ENCODE measurements at regions not wholly inside any gene's neighbourhood (a gene's known extent, or its start where the extent isn't known, plus 50 kb on each side); places are given as distances from the start of the nearest gene placed in this dataset.
A peak's percentile ranks its signal among the peaks of the same experiment; 100 is the strongest.

GRCh38 chr16:13863075-13863765, 56.7 kb upstream of the ERCC4 start:
- Histone ChIP-seq H2AFZ (ENCODE audit: control insufficient read depth, low read depth, low read length) (no peak overlapping the region), H4K20me1 (ENCODE audit: control insufficient read depth, insufficient read depth) (no peaks in the 10 kb centered on the region), H3K27ac (ENCODE audit: control insufficient read depth, insufficient read depth) (no peak overlapping the region), H3K79me2 (ENCODE audit: control insufficient read depth, insufficient read depth, low read length) (no peaks in the 10 kb centered on the region), H3K4me1 (ENCODE audit: control insufficient read depth, insufficient read depth, low read length) (no peaks in the 10 kb centered on the region), H3K4me3 (no peak overlapping the region), H3K27me3 (replicated peaks in 1 of 2; ENCODE audit: control insufficient read depth in 2 of 2, insufficient read depth in 2 of 2, low read length in 1 of 2) (no peaks in the 10 kb centered on the region), H3K9ac (ENCODE audit: control insufficient read depth, insufficient read depth, low read length) (no peak overlapping the region), H3K4me2 (ENCODE audit: control insufficient read depth, insufficient read depth) (peak overlapping the region; percentile 30; the same call in 1 of the 2 replicates), H3K36me3 (ENCODE audit: control insufficient read depth in 2 of 2, insufficient read depth in 2 of 2, low read length in 1 of 2) (no peaks in the 10 kb centered on the region), H3K9me3 (replicated peaks; ENCODE audit: control insufficient read depth, insufficient read depth, low read length) (peaks cover 4% of the 10 kb centered on the region; the same call in 2 of the 3 replicates)
- BruUV-seq (replicated peaks), result no TSS peak
- POLR2A ChIA-PET, result no interaction called here
- intact Hi-C loops (cut with micrococcal nuclease; ENCODE audit: unreplicated experiment), result no loop called here
- peak; percentile 68 for FAIRE-seq
- TF ChIP-seq POLR2AphosphoS2 (IDR thresholded peaks at IDR 0.05; ENCODE audit: low read depth, low read length), result no peak
- TF ChIP-seq, protein P1, sequence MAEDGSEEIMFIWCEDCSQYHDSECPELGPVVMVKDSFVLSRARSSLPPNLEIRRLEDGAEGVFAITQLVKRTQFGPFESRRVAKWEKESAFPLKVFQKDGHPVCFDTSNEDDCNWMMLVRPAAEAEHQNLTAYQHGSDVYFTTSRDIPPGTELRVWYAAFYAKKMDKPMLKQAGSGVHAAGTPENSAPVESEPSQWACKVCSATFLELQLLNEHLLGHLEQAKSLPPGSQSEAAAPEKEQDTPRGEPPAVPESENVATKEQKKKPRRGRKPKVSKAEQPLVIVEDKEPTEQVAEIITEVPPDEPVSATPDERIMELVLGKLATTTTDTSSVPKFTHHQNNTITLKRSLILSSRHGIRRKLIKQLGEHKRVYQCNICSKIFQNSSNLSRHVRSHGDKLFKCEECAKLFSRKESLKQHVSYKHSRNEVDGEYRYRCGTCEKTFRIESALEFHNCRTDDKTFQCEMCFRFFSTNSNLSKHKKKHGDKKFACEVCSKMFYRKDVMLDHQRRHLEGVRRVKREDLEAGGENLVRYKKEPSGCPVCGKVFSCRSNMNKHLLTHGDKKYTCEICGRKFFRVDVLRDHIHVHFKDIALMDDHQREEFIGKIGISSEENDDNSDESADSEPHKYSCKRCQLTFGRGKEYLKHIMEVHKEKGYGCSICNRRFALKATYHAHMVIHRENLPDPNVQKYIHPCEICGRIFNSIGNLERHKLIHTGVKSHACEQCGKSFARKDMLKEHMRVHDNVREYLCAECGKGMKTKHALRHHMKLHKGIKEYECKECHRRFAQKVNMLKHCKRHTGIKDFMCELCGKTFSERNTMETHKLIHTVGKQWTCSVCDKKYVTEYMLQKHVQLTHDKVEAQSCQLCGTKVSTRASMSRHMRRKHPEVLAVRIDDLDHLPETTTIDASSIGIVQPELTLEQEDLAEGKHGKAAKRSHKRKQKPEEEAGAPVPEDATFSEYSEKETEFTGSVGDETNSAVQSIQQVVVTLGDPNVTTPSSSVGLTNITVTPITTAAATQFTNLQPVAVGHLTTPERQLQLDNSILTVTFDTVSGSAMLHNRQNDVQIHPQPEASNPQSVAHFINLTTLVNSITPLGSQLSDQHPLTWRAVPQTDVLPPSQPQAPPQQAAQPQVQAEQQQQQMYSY (CRISPR knock-in tag; IDR thresholded peaks at IDR 0.05), result no peak
- TF ChIP-seq GABPA (IDR thresholded peaks at IDR 0.05; ENCODE audit: low read depth), result no peak
- TF ChIP-seq USF1 (IDR thresholded peaks at IDR 0.05; ENCODE audit: borderline replicate concordance, extremely low read length, insufficient read depth, low read depth, low read length), result no peak
- TF ChIP-seq GATAD2B (conservative IDR thresholded peaks at IDR 0.05; ENCODE audit: low read depth), result no peak
- TF ChIP-seq NR2C1 (IDR thresholded peaks at IDR 0.05), result no peak
- no peak for TF ChIP-seq NKRF (conservative IDR thresholded peaks at IDR 0.05)
- TF ChIP-seq RAD51 (IDR thresholded peaks at IDR 0.05), result no peak
- no peak for TF ChIP-seq IRF5 (IDR thresholded peaks at IDR 0.05; ENCODE audit: borderline replicate concordance)
- no peak for TF ChIP-seq CEBPB (IDR thresholded peaks at IDR 0.05; ENCODE audit: borderline replicate concordance in 1 of 2, low read depth in 2 of 2, low read length in 2 of 2)
- TF ChIP-seq CHD1 (IDR thresholded peaks at IDR 0.05; ENCODE audit: low read depth, low read length), result no peak
- TF ChIP-seq SMAD5 (IDR thresholded peaks at IDR 0.05; ENCODE audit: low read depth), result no peak
- CTCF ChIA-PET, result interaction anchor here (0.7 to 3.7 kb wide), 6 partner anchors 9 to 608 kb away, joined by 3 to 57 read pairs (median 4); partner anchors contain the start of gene ERCC4
- peak; percentile 48 for ATAC-seq
- no peak for DNase-seq (ENCODE audit: low read depth, low spot score)
- 47% methylated on average over 4 of the region's 4 CpGs for WGBS (ENCODE audit: insufficient coverage, insufficient replicate concordance, low lambda C conversion rate, missing lambda C conversion rate)
- RAD21 ChIA-PET (ENCODE audit: unreplicated experiment), result no interaction called here
- SMC1A ChIA-PET (ENCODE audit: uncharacterized antibody, unreplicated experiment), result interaction anchor here (1.6 kb wide), 1 partner anchor 57 kb away, joined by 6 read pairs; the partner anchor contains the start of gene ERCC4
- in situ Hi-C loops (cut with MboI), result no loop called here
